HG03378 (cell line): ENCODE measurements at regions not wholly inside any gene's neighbourhood (a gene's known extent, or its start where the extent isn't known, plus 50 kb on each side); places are given as distances from the start of the nearest gene placed in this dataset.

Experiments
- ATAC-seq: cut with Tn5 transposase; IDR thresholded peaks from one replicate; pipeline ENCODE4 v1.9.1; 2021; ENCODE audit warnings: mild to moderate bottlenecking, moderate library complexity; ENCODE audit not compliant: unreplicated experiment

DNA sequence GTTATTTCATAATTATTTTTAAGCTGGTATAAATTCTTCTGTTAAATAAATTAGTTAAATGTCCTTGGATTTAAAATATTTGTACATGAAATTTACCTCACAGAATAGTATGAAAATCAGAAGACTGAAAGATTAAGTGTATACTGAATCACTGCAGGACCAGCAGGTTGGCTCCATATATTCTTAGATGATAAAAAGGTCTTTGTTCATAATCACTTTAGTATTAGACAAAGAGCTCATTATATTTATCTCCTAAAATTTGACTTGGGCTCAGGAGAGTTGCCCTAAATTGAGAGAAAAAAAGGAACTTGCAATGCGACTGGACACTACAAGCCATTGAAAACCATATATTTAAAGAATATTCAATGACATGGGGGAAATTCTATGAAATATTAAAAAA, 766.4 kb upstream of the CITED2 start:
- no peak for ATAC-seq

DNA sequence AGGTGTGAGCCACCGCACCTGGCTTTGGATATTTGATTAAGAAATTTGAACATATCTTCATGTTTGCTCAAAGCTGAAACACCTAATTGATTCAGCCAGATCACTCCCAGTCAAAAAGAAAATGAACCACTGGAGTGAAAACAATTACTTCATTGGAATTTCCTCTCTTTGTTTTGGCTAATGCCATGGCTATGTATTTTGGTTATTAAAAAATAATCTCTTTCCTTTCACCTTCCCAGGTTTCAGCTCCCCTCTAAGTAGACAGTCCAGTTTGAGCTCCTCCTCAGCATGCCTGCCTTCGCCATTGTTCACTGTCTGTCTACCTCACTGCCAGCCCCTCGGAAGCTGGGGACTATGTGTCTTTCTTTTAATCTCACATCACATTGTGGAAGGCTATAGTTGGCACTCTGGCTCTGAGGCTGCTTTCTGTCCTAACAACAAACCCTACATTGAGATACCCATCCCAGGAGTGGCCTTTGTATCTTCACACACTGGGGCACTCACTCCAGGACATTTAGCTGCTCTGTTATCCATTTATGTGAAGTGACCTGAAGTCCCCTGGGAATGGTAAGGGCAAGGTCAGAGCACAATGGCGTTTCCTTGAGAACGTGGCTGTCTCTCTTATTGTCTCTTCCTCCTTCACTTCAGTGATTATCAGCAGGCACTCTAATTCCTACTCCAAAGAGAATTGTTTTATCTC, 764.0 kb upstream of the CITED2 start:
- ATAC-seq, result no peak

DNA sequence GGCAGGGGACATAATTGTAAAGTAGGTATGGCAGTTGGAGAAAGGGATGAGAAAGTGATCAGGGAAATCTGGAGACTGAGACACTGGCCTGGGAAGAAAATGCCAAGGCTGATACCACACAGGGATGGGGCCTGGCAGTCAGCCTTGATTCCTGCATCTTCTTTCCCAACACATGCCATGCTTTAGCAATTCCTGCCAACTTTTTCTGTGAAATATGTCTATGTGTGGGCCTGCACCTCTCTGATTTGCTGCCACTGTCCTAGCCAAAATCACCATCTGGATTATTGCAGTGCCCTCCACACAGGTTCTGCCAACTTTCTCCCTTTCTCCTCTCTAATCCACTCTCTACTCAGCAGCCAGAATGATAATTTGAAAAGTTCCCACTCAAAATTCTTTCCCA, 759.8 kb upstream of the CITED2 start:
- no peak for ATAC-seq

- ATAC-seq, result no peak
These were observed 755.6 kb upstream of the CITED2 start for GRCh38 chr6:140130074-140130473.

GRCh38 chr6:140124498-140124897, 750.0 kb upstream of the CITED2 start:
- no peak for ATAC-seq

- ATAC-seq, result no peak
These were observed 733.7 kb upstream of the CITED2 start for GRCh38 chr6:140108167-140108566.

- ATAC-seq, result no peak
These were observed 732.8 kb upstream of the CITED2 start for GRCh38 chr6:140107216-140107615.

DNA sequence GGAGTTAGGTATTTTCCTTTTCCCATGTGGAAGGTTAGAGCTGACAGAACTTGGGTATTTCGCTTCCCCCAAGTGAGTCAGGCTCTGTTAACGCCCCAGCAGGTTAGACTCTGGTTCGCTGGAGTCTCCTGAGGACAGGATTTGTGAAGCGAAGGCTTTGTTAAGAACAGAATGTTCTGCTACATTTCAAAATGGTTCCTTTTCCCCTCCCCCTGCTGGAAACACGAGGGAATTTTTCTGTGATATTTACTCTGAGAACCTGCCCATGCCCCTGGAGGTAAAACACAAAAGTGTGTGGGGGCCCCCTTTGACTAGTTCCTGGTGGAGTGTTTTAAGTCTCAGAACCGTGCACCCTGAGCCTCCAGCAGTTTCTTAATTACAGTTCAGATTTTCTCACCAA, 731.4 kb upstream of the CITED2 start:
- ATAC-seq, result no peak

- ATAC-seq, result no peak
These were observed 730.8 kb upstream of the CITED2 start for GRCh38 chr6:140105241-140105640.

DNA sequence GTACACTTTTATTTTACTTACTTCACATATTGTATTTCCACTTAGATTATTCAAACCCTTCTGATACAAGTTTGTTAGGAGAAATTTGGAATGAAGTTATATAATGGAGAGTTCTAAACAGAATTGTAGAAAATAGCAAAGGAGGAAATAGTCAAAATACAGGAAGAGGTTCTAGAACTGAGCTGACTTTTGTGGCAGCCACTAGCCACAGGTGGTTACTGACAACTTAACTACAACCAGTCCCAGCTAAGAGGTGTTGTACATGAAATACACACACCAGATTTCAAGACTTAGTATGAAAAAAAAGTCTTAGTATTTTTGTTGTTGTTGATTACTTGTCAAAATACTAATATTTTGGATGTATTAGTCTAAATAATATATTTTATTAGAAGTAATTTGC, 727.4 kb upstream of the CITED2 start:
- no peak for ATAC-seq

GRCh38 chr6:140101367-140101766, 726.9 kb upstream of the CITED2 start:
- ATAC-seq, result peak; percentile 61

- no peak for ATAC-seq
These were observed 721.1 kb upstream of the CITED2 start for GRCh38 chr6:140095532-140095931.

DNA sequence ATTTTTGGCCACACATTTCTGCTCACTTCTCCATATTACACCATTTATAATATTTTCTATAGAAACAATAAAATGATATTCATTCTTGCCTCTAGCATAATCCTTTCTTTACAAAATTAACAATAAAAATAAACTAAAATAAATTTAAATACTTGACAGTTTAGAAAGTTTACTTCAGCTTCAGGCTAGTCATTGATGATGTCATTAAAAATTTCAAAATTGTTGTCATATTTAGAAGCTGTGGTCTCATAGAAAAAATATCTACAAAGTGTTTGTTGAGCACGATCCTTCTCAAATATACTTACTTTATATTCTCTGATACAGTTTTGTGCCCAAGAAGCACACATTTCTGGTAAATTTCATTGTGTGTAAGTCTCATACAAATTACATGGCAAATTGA, 717.4 kb upstream of the CITED2 start:
- ATAC-seq, result no peak

- no peak for ATAC-seq
These were observed 716.4 kb upstream of the CITED2 start for GRCh38 chr6:140090871-140091270.

GRCh38 chr6:140083375-140083774, 708.9 kb upstream of the CITED2 start:
- ATAC-seq, result no peak

GRCh38 chr6:140082867-140083297, 708.4 kb upstream of the CITED2 start:
- no peak for ATAC-seq

DNA sequence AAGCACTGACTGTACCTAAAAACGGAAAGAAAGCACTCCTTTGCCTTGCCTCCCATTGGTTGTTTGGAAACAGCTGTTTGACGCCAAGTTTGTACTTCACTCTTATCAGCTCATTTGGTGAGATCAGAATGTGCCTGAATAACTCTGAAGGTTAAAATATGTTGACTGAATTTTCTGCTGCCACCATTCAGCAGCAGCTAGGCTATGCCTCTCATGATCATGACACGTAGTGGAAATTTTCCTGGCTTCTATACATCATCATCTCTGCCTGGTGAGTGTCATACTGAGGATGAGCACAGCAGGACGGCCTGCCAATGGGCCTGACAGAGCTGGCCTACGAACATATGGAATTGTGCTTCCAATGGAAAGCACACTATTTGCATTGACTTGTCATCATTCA, 704.9 kb upstream of the CITED2 start:
- ATAC-seq, result no peak

- no peak for ATAC-seq
These were observed 704.2 kb upstream of the CITED2 start for GRCh38 chr6:140078561-140079125.

DNA sequence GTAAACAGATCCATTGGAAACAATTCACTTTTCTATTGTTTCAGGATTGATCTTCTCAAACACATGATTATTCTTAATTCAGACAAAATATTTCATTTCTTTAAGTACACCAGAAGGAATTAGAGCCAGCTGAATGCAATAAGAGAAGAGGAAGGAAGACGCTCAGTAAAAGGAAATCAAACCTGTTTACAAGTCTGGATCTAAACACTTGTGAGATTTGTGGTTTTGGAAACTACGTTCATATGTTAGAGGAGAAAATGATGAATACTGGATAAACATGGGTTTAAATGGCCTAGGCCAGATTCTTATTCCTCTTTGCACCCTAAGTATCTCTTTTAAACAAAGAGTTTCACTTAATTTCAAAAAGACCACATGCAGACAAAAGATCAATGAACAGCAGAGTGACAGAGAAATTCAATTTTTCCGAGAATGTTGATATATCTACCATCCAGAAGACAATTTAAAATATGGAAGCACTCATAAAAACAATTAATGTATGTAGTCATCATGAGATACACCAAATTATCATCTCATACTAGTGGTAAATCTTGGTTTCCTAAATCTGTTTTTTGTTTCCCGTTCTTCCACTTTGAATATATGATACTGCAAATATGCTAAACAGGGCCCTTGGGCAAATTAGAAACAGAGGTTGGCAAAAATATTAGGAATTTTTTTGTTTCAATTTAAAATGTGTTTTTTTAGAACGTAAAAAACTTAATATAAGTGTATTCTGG, 703.5 kb upstream of the CITED2 start:
- ATAC-seq, result no peak

- no peak for ATAC-seq
These were observed 701.7 kb upstream of the CITED2 start for GRCh38 chr6:140076105-140076504.

DNA sequence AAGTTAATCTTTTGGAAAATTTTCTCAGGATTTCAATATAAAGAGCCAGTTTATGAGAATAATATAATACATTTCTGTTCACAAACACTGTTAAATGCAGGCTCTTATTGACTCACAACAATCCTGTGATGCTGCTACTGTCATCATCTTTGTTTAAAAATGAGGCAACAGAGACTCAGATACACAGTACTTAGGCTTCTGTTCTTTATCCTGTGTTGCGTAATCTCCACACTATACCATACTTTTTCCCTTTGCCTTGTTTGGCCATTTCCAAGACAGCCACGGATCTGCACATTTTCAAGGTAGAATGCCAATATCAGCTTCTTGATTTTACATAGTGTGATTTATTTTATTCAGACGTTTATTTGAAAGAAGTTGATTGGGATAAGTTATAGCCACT, 699.0 kb upstream of the CITED2 start:
- no peak for ATAC-seq

DNA sequence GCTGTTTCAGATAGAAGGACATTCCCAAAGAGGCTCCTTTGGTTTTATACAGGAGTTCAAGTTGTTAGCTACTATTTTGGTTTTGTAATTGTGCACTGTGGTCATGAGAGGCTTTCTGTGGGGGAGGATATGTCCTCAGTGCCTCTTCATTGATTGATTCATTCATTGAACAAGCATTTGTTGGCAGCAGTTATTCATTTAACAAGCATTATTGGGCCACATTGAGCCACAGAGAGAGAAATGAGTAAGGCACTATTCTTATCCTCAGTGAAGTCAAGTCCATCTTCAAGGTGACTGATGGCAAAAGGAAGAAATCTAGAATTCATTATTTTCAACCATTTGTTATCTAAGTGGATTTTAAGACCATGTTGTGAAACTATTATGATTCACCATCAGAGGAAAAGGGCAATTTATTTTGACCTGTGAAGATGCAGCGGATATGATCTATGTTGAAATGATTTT, 697.2 kb upstream of the CITED2 start:
- ATAC-seq, result peak; percentile 69
